ENCODE measurements at regions not wholly inside any gene's neighbourhood (a gene's known extent, or its start where the extent isn't known, plus 50 kb on each side); places are given as distances from the start of the nearest gene placed in this dataset.
A peak's percentile ranks its signal among the peaks of the same experiment; 100 is the strongest.

- H3K36me3 Mint-ChIP-seq, result no peaks in the 10 kb centered on the region
- peak; percentile 56 for DNase-seq (ENCODE audit: extremely low spot score, unreplicated experiment)
- no peaks in the 10 kb centered on the region for H3K27me3 Mint-ChIP-seq
- H3K4me1 Mint-ChIP-seq (ENCODE audit: unreplicated experiment), result peaks cover 5% of the 10 kb centered on the region
- no peak overlapping the region for H3K4me3 Mint-ChIP-seq
- no peaks in the 10 kb centered on the region for H3K9me3 Mint-ChIP-seq
- no peak for TF ChIP-seq CTCF (conservative IDR thresholded peaks at IDR 0.05)
- no peak overlapping the region for H3K27ac Mint-ChIP-seq
These were observed 102.8 kb downstream of the ERMARD start for GRCh38 chr6:169854083-169854725.

GRCh38 chr6:169853196-169854082, 102.0 kb downstream of the ERMARD start:
- no peaks in the 10 kb centered on the region for H3K27me3 Mint-ChIP-seq
- H3K4me3 Mint-ChIP-seq, result no peak overlapping the region
- H3K9me3 Mint-ChIP-seq, result no peaks in the 10 kb centered on the region
- H3K4me1 Mint-ChIP-seq (ENCODE audit: unreplicated experiment), result peaks cover 5% of the 10 kb centered on the region
- DNase-seq (ENCODE audit: extremely low spot score, unreplicated experiment), result peak; percentile 60
- no peaks in the 10 kb centered on the region for H3K36me3 Mint-ChIP-seq
- H3K27ac Mint-ChIP-seq, result no peak overlapping the region
- TF ChIP-seq CTCF (conservative IDR thresholded peaks at IDR 0.05), result no peak

GRCh38 chr6:169852504-169853195, 101.2 kb downstream of the ERMARD start:
- Mint-ChIP-seq H3K4me3 (no peak overlapping the region), H3K36me3 (no peaks in the 10 kb centered on the region), H3K9me3 (no peaks in the 10 kb centered on the region), H3K27ac (no peak overlapping the region), H3K27me3 (no peaks in the 10 kb centered on the region), H3K4me1 (ENCODE audit: unreplicated experiment) (peaks cover 5% of the 10 kb centered on the region)
- peak; percentile 34 for DNase-seq (ENCODE audit: extremely low spot score, unreplicated experiment)
- no peak for TF ChIP-seq CTCF (conservative IDR thresholded peaks at IDR 0.05)

- TF ChIP-seq CTCF (conservative IDR thresholded peaks at IDR 0.05), result no peak
- H3K36me3 Mint-ChIP-seq, result no peaks in the 10 kb centered on the region
- H3K27me3 Mint-ChIP-seq, result peaks cover 3% of the 10 kb centered on the region
- peak; percentile 61 for DNase-seq (ENCODE audit: extremely low spot score, unreplicated experiment)
- H3K9me3 Mint-ChIP-seq, result no peaks in the 10 kb centered on the region
- H3K4me3 Mint-ChIP-seq, result no peak overlapping the region
- peaks cover 10% of the 10 kb centered on the region for H3K4me1 Mint-ChIP-seq (ENCODE audit: unreplicated experiment)
- no peak overlapping the region for H3K27ac Mint-ChIP-seq
These were observed 100.5 kb downstream of the ERMARD start for GRCh38 chr6:169851641-169852503.

GRCh38 chr6:169850746-169851145, 99.3 kb downstream of the ERMARD start:
- DNase-seq (ENCODE audit: extremely low spot score, unreplicated experiment), result peak; percentile 57
- no peak overlapping the region for H3K27ac Mint-ChIP-seq
- H3K36me3 Mint-ChIP-seq, result no peaks in the 10 kb centered on the region
- no peak for TF ChIP-seq CTCF (conservative IDR thresholded peaks at IDR 0.05)
- H3K4me1 Mint-ChIP-seq (ENCODE audit: unreplicated experiment), result peaks cover 10% of the 10 kb centered on the region
- H3K27me3 Mint-ChIP-seq, result peaks cover 4% of the 10 kb centered on the region
- H3K4me3 Mint-ChIP-seq, result no peak overlapping the region
- H3K9me3 Mint-ChIP-seq, result no peaks in the 10 kb centered on the region

All from type B pancreatic cell (in vitro differentiated cells).